Inflammatory macrophage treated with lipopolysaccharide for 1 hour (primary cell): ENCODE measurements at regions not wholly inside any gene's neighbourhood (a gene's known extent, or its start where the extent isn't known, plus 50 kb on each side); places are given as distances from the start of the nearest gene placed in this dataset.
"Not testable (repeated sequence)": the region's sequence is repeated elsewhere in the genome, so short reads cannot be mapped to it uniquely, and the experiment has no call there.

ENCODE experiments used
- DNase-seq, 2 donors: peaks; one replicate each; pipeline ENCODE4 v3.0.0-alpha.2; 2020 to 2022

- no peak for DNase-seq
Measured at GRCh38 chr5:92237896-92238295, 854.8 kb upstream of the ARRDC3 start.

- DNase-seq, result no peak
Measured at GRCh38 chr5:92222449-92222848, 839.3 kb upstream of the ARRDC3 start.

GRCh38 chr5:92216852-92217251 is 833.7 kb upstream of the ARRDC3 start:
- DNase-seq, result not testable (repeated sequence)

- no peak for DNase-seq
Measured at GRCh38 chr5:92215116-92215515, 832.0 kb upstream of the ARRDC3 start.

GRCh38 chr5:92208265-92208664 is 825.1 kb upstream of the ARRDC3 start:
- DNase-seq, result no peak

- DNase-seq, result no peak
Measured at GRCh38 chr5:92207151-92207550, 824.0 kb upstream of the ARRDC3 start.

GRCh38 chr5:92206681-92207080 is 823.6 kb upstream of the ARRDC3 start:
- no peak for DNase-seq

- DNase-seq, result not testable (repeated sequence)
Measured at GRCh38 chr5:92199035-92199434, 815.9 kb upstream of the ARRDC3 start.

- no peak for DNase-seq
Measured at GRCh38 chr5:92181656-92182055, 798.5 kb upstream of the ARRDC3 start.

- no peak for DNase-seq
Measured at GRCh38 chr5:92180391-92180790, 797.3 kb upstream of the ARRDC3 start.

- DNase-seq, result no peak
Measured at GRCh38 chr5:92179651-92180050, 796.5 kb upstream of the ARRDC3 start.

- peak in 1 of 2 donors; percentile 10 for DNase-seq
Measured at GRCh38 chr5:92177926-92178487, 794.9 kb upstream of the ARRDC3 start.

- no peak for DNase-seq
Measured at GRCh38 chr5:92163906-92164305, 780.8 kb upstream of the ARRDC3 start.

- DNase-seq, result no peak
Measured at GRCh38 chr5:92147798-92148197, 764.7 kb upstream of the ARRDC3 start.

- no peak for DNase-seq
Measured at GRCh38 chr5:92147266-92147665, 764.1 kb upstream of the ARRDC3 start.

GRCh38 chr5:92145852-92146251 is 762.7 kb upstream of the ARRDC3 start:
- no peak for DNase-seq

GRCh38 chr5:92144824-92145223 is 761.7 kb upstream of the ARRDC3 start:
- DNase-seq, result no peak

GRCh38 chr5:92132294-92132908 is 749.3 kb upstream of the ARRDC3 start:
- DNase-seq, result not testable (repeated sequence)

GRCh38 chr5:92126182-92126581 is 743.1 kb upstream of the ARRDC3 start:
- no peak for DNase-seq

- no peak for DNase-seq
Measured at GRCh38 chr5:92119110-92119509, 736.0 kb upstream of the ARRDC3 start.

GRCh38 chr5:92106808-92107207 is 723.7 kb upstream of the ARRDC3 start:
- no peak for DNase-seq

- DNase-seq, result no peak
Measured at GRCh38 chr5:92104126-92104525, 721.0 kb upstream of the ARRDC3 start.

- DNase-seq, result no peak
Measured at GRCh38 chr5:92102313-92102712, 719.2 kb upstream of the ARRDC3 start.

- DNase-seq, result no peak
Measured at GRCh38 chr5:92092239-92092638, 709.1 kb upstream of the ARRDC3 start.
